ENCODE measurements at regions not wholly inside any gene's neighbourhood (a gene's known extent, or its start where the extent isn't known, plus 50 kb on each side); places are given as distances from the start of the nearest gene placed in this dataset.

DNA sequence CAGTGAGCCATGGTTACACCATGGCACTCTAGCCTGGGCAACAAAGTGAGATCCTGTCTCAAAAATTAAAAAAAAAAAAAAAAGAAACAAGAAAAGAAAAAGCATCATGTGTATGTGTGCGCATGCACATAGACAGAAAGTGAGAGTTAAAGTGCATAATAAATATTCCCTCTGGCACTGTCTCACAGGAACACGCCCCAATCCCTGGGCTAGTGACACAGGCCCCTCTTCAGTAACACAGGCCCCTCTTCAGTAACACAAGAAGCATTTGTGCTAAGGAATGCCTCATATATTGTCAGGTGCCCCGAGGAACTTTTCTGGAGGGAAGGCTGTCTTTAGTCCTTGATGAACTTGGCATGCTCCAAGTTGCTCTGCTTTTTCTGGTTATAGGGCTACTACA, 57.5 kb downstream of the RPL27A start:
- Mint-ChIP-seq H3K36me3 (ENCODE audit: low read depth) (peaks cover under 1% of the 10 kb centered on the region), H3K4me3 (no peak overlapping the region), H3K27me3 (peaks cover 16% of the 10 kb centered on the region), H3K27ac (no peak overlapping the region), H3K4me1 (no peaks in the 10 kb centered on the region)
- DNase-seq (no peak), ATAC-seq (no peak)
- no peaks in the 10 kb centered on the region for H3K9me3 ChIP-seq (ENCODE audit: control insufficient read depth, low read length, poor library complexity, severe bottlenecking)

DNA sequence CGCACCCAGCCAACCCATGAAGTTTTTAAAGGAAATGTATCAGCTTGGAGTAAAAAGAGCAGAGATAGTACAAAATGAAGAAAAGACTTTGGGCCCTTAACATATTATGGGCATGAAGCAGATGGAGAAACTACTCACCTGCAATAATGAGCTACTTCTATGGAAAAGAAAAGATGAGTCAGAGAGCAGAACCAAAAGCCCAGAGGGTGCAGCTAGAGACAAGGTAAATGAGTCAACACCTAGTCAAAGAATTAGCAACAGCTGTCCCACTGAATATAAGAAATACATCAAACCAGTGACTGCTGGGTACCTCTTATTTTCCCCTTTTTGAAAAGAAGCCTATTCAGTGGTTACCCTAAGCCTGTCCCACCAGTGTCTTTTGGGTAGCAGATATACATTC, 61.8 kb downstream of the RPL27A start:
- Mint-ChIP-seq H3K27ac (no peak overlapping the region), H3K4me3 (no peak overlapping the region), H3K27me3 (peaks cover 46% of the 10 kb centered on the region), H3K36me3 (ENCODE audit: low read depth) (peaks cover 4% of the 10 kb centered on the region), H3K4me1 (peaks cover 3% of the 10 kb centered on the region)
- H3K9me3 ChIP-seq (ENCODE audit: control insufficient read depth, low read length, poor library complexity, severe bottlenecking), result peaks cover 4% of the 10 kb centered on the region
- ATAC-seq (no peak), DNase-seq (no peak)

DNA sequence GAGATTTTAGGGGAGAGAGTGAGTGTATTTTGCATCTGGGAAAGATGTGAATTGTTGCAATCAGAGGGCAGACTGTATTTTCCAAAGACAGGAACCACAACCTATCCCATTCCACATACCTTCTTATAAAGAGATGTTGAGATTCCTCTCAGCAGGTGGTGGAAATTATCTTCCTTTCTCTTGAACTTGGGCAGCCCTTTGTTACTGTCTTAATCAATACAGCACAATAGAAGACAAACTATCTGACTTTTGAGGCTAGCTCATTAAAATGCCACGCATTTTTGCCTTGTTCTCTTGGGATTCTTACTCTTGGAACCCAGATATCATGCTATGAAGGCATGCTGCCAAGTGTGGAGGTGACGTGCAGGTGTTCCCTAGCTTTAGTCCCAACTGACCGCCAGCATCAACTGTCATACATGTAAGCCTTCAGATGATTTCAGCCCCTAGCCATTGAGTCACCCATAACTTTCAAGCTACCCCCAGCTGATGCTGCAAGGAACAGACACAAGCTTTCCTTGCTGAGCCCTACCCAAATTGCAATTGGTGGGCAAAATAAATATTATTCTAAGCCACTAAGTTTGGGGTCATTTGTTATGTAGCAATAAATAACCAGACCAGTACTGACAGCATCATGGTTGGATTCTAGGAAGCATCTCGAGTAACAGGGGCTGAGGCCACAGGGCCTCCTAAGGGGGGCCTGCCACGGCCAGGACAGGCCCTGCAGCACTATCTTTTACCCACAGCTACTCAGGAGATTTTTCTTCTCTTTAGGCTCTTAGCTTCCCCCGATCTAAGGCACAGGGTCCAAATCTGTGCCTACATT, 63.0 kb downstream of the RPL27A start:
- Mint-ChIP-seq H3K27me3 (peaks cover 50% of the 10 kb centered on the region), H3K36me3 (ENCODE audit: low read depth) (peaks cover 4% of the 10 kb centered on the region), H3K27ac (no peak overlapping the region), H3K4me3 (no peak overlapping the region), H3K4me1 (peaks cover 3% of the 10 kb centered on the region)
- H3K9me3 ChIP-seq (ENCODE audit: control insufficient read depth, low read length, poor library complexity, severe bottlenecking), result peaks cover 4% of the 10 kb centered on the region
- ATAC-seq, result no peak
- DNase-seq, result no peak

GRCh38 chr11:8746331-8746974, 63.9 kb downstream of the RPL27A start:
- no peak overlapping the region for H3K4me3 Mint-ChIP-seq
- DNase-seq (no peak), ATAC-seq (no peak)
- peaks cover 4% of the 10 kb centered on the region for H3K36me3 Mint-ChIP-seq (ENCODE audit: low read depth)
- H3K4me1 Mint-ChIP-seq, result peaks cover 3% of the 10 kb centered on the region
- H3K27ac Mint-ChIP-seq, result no peak overlapping the region
- H3K27me3 Mint-ChIP-seq, result peaks cover 58% of the 10 kb centered on the region
- H3K9me3 ChIP-seq (ENCODE audit: control insufficient read depth, low read length, poor library complexity, severe bottlenecking), result peaks cover 4% of the 10 kb centered on the region

GRCh38 chr11:8747173-8747572, 64.6 kb downstream of the RPL27A start:
- DNase-seq, result no peak

GRCh38 chr11:8748317-8748716, 65.7 kb downstream of the RPL27A start:
- Mint-ChIP-seq H3K36me3 (ENCODE audit: low read depth) (peaks cover 4% of the 10 kb centered on the region), H3K27me3 (peaks cover 52% of the 10 kb centered on the region), H3K4me3 (no peak overlapping the region), H3K27ac (no peak overlapping the region), H3K4me1 (peaks cover 3% of the 10 kb centered on the region)
- no peak for DNase-seq
- ATAC-seq, result no peak
- H3K9me3 ChIP-seq (ENCODE audit: control insufficient read depth, low read length, poor library complexity, severe bottlenecking), result peaks cover 4% of the 10 kb centered on the region

More at GRCh38 chr11:8747173-8747572, 64.6 kb downstream of the RPL27A start:
- ATAC-seq, result no peak
- H3K36me3 Mint-ChIP-seq (ENCODE audit: low read depth), result peaks cover 4% of the 10 kb centered on the region
- H3K27ac Mint-ChIP-seq, result no peak overlapping the region
- H3K4me3 Mint-ChIP-seq, result no peak overlapping the region
- peaks cover 58% of the 10 kb centered on the region for H3K27me3 Mint-ChIP-seq
- peaks cover 4% of the 10 kb centered on the region for H3K9me3 ChIP-seq (ENCODE audit: control insufficient read depth, low read length, poor library complexity, severe bottlenecking)
- peaks cover 3% of the 10 kb centered on the region for H3K4me1 Mint-ChIP-seq

DNA sequence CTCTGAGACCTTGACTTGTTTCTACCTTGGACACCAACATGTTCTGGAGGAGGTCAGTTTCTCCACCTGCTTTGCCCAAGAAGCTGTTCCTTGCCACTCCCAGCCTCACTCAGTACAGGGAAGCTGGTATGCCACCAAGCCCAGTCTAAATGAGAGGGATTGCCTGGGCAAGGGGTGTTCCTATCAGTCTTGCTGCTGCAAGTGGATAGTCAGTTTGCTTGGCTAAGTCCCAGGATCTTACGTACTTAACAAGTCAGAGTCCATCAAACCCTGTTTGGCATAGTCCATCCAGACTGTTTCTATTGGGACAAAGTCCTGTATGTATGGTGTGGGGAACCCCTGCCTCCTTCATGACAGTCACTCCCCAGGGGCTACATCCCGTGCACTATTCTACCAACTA, 66.6 kb downstream of the RPL27A start:
- Mint-ChIP-seq H3K4me1 (peaks cover 3% of the 10 kb centered on the region), H3K4me3 (no peak overlapping the region), H3K36me3 (ENCODE audit: low read depth) (peaks cover 4% of the 10 kb centered on the region), H3K27me3 (peaks cover 50% of the 10 kb centered on the region), H3K27ac (no peak overlapping the region)
- no peak for ATAC-seq
- DNase-seq, result no peak
- H3K9me3 ChIP-seq (ENCODE audit: control insufficient read depth, low read length, poor library complexity, severe bottlenecking), result peaks cover 4% of the 10 kb centered on the region

DNA sequence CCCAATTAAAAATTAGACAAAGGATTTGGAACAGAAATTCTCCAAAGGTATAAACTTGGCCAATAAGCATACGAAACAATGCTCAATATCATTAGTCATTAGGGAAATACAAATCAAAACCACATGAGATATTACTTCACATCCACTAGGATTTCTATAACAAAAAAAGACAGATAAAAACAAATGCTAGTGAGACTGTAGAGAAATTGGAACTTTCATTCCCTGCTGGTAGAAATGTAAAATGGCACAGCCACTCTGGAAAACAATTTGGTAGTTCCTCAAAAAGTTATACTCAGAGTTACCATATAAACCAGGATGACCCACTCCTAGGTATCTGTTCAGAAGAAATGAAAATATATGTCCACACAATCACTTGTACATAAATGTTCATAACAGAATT, 71.6 kb downstream of the RPL27A start:
- H3K9me3 ChIP-seq (ENCODE audit: control insufficient read depth, low read length, poor library complexity, severe bottlenecking), result no peaks in the 10 kb centered on the region
- H3K4me1 Mint-ChIP-seq, result no peaks in the 10 kb centered on the region
- ATAC-seq (no peak), DNase-seq (no peak)
- H3K27ac Mint-ChIP-seq, result no peak overlapping the region
- no peaks in the 10 kb centered on the region for H3K36me3 Mint-ChIP-seq (ENCODE audit: low read depth)
- no peak overlapping the region for H3K4me3 Mint-ChIP-seq
- peaks cover 14% of the 10 kb centered on the region for H3K27me3 Mint-ChIP-seq

- no peak for DNase-seq
- H3K27ac Mint-ChIP-seq, result no peak overlapping the region
- no peak for ATAC-seq
- no peaks in the 10 kb centered on the region for H3K4me1 Mint-ChIP-seq
- no peak overlapping the region for H3K4me3 Mint-ChIP-seq
- no peaks in the 10 kb centered on the region for H3K9me3 ChIP-seq (ENCODE audit: control insufficient read depth, low read length, poor library complexity, severe bottlenecking)
- no peaks in the 10 kb centered on the region for H3K36me3 Mint-ChIP-seq (ENCODE audit: low read depth)
- peaks cover 5% of the 10 kb centered on the region for H3K27me3 Mint-ChIP-seq
Measured at GRCh38 chr11:8756201-8756600, 73.6 kb downstream of the RPL27A start.

GRCh38 chr11:8757047-8757446, 74.5 kb downstream of the RPL27A start:
- H3K27ac Mint-ChIP-seq, result no peak overlapping the region
- no peaks in the 10 kb centered on the region for H3K9me3 ChIP-seq (ENCODE audit: control insufficient read depth, low read length, poor library complexity, severe bottlenecking)
- no peaks in the 10 kb centered on the region for H3K27me3 Mint-ChIP-seq
- no peaks in the 10 kb centered on the region for H3K4me1 Mint-ChIP-seq
- ATAC-seq (no peak), DNase-seq (no peak)
- H3K4me3 Mint-ChIP-seq, result no peak overlapping the region
- H3K36me3 Mint-ChIP-seq (ENCODE audit: low read depth), result no peaks in the 10 kb centered on the region

DNA sequence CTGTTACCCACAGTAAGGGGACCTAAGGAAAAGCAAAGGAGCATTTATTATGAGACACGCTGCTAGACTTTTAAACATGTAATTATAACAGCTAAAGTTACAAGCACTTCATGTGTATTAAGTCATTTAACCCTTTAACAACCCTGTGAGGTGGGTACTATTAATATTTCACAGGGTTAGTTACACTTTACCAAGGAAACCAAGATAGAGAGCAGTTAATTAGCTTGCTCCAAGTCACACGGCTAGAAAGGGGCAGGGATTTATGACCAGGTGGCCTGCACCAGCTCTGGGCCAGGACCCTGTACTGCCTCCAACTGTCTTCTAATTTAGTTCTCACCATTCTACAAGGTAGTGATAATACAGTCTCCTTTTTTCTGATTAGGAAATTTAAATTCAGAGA, 74.9 kb downstream of the RPL27A start:
- Mint-ChIP-seq H3K36me3 (ENCODE audit: low read depth) (no peaks in the 10 kb centered on the region), H3K27ac (no peak overlapping the region), H3K4me1 (no peaks in the 10 kb centered on the region), H3K4me3 (no peak overlapping the region), H3K27me3 (no peaks in the 10 kb centered on the region)
- ATAC-seq, result no peak
- H3K9me3 ChIP-seq (ENCODE audit: control insufficient read depth, low read length, poor library complexity, severe bottlenecking), result no peaks in the 10 kb centered on the region
- no peak for DNase-seq

DNA sequence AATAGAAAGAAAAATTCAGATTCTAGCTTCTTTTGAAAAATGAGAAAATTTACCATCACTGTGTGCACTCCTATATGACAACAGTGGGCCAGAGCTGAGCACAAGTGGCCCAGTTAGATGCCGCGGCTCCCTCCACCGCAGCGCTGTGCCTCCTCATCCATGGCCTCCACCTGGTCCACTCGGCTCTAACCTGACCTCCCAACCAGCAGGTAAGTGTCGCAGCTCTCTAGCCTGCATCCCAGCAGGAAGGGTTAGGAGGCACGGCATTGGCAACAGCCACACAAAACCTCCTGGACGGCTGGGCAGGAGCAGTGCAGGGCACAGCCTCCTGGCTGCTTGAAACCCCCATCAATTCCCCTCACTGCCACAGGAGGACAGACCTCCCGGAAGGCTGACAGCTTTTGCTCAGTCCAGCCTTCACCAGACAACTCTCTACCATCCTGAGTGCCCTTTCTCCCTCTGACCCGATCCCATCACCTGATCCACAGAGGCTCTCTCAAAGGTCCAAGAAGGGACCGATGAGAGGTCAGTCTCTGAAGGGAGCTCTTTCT, 76.1 kb downstream of the RPL27A start:
- Mint-ChIP-seq H3K36me3 (ENCODE audit: low read depth) (no peaks in the 10 kb centered on the region), H3K4me3 (no peak overlapping the region), H3K4me1 (no peaks in the 10 kb centered on the region), H3K27ac (no peak overlapping the region), H3K27me3 (no peaks in the 10 kb centered on the region)
- DNase-seq, result no peak
- ATAC-seq, result no peak
- no peaks in the 10 kb centered on the region for H3K9me3 ChIP-seq (ENCODE audit: control insufficient read depth, low read length, poor library complexity, severe bottlenecking)

DNA sequence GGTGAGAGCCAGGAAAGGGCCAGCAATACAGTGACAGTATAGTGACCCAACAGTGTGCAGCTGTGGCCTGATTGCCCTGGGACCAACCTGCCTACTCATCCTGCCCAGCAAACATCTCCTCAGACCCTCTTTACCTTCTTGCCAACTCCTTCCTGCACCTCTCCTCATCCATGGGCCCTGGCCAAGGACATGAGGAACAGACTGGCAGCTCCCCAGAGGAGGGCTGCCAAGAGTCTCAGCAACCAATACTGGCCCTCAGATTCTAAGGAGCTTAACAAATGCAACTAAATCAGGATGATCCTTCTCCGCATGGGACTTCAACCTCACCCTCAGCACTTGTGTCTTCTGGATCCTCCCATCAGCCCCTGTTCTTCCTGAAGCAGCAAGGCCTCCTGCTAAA, 77.0 kb downstream of the RPL27A start:
- Mint-ChIP-seq H3K27ac (no peak overlapping the region), H3K27me3 (no peaks in the 10 kb centered on the region), H3K4me1 (no peaks in the 10 kb centered on the region), H3K36me3 (ENCODE audit: low read depth) (no peaks in the 10 kb centered on the region), H3K4me3 (no peak overlapping the region)
- DNase-seq (no peak), ATAC-seq (no peak)
- no peaks in the 10 kb centered on the region for H3K9me3 ChIP-seq (ENCODE audit: control insufficient read depth, low read length, poor library complexity, severe bottlenecking)

Data from T-helper 17 cell (primary cell).